WTC11 (cell line): ENCODE measurements at regions not wholly inside any gene's neighbourhood (a gene's known extent, or its start where the extent isn't known, plus 50 kb on each side); places are given as distances from the start of the nearest gene placed in this dataset.

Experiments used
- ATAC-seq: fragments of 200-7000 bp; cut with Tn5 transposase; 2 replicates; pipeline ENCODE4 v1.10.0; 2021; ENCODE audit warnings: mild to moderate bottlenecking, moderate library complexity
- CTCF ChIA-PET: fragments of 300-600 bp; sonication (Branson Sonifier 250); formaldehyde crosslinking; loops from one replicate; lab custom pipeline; 2021; ENCODE audit warnings: antibody characterized with exemption; lab: Charles Lee
- POLR2A ChIA-PET: fragments of 350-600 bp; sonication (Branson Sonifier 250); formaldehyde crosslinking; loops from one replicate; lab custom pipeline; 2021; ENCODE audit warnings: antibody characterized with exemption; lab: Charles Lee
- DNase-seq: peaks from one replicate; pipeline ENCODE4 v3.0.0; 2021; ENCODE audit warnings: low spot score
- H3K27ac Mint-ChIP-seq: 2 replicates; pipeline ENCODE4 v1.8.0; 2021; ENCODE audit warnings: mixed read lengths
- H3K27me3 Mint-ChIP-seq: 2 replicates; pipeline ENCODE4 v1.8.0; 2021; ENCODE audit warnings: low read depth, mild to moderate bottlenecking, moderate library complexity, mixed read lengths
- H3K36me3 Mint-ChIP-seq: 2 replicates; pipeline ENCODE4 v1.8.0; 2021; ENCODE audit warnings: mixed read lengths
- H3K4me1 Mint-ChIP-seq: 2 replicates; pipeline ENCODE4 v1.8.0; 2022; ENCODE audit warnings: mixed read lengths
- H3K4me3 Mint-ChIP-seq: 2 replicates; pipeline ENCODE4 v1.8.0; 2021; ENCODE audit warnings: mild to moderate bottlenecking, moderate library complexity, mixed read lengths
- H3K9me3 Mint-ChIP-seq: 2 replicates; pipeline ENCODE4 v1.8.0; 2021; ENCODE audit warnings: mixed read lengths
- CBFB ChIP-seq: sonication (generic); formaldehyde crosslinking; IDR thresholded peaks from 2 replicates; pipeline ENCODE4 v1.8.1; 2022; ENCODE audit warnings: mild to moderate bottlenecking, low read depth, missing genetic modification reagents
- FOXJ3 ChIP-seq: sonication (generic); formaldehyde crosslinking; IDR thresholded peaks from 2 replicates; pipeline ENCODE4 v1.9.0; 2021; ENCODE audit warnings: missing genetic modification reagents, mild to moderate bottlenecking, borderline replicate concordance
- FOXK1 ChIP-seq: sonication (generic); formaldehyde crosslinking; IDR thresholded peaks from 2 replicates; pipeline ENCODE4 v1.8.0; 2022; ENCODE audit warnings: mild to moderate bottlenecking, moderate library complexity, missing genetic modification reagents
- FOXP1 ChIP-seq: sonication (generic); formaldehyde crosslinking; IDR thresholded peaks from 2 replicates; pipeline ENCODE4 v1.8.0; 2022; ENCODE audit warnings: missing genetic modification reagents, mild to moderate bottlenecking, moderate library complexity, borderline replicate concordance
- GTF2I ChIP-seq: fragments of 250-450 bp; sonication (Bioruptor Pico); conservative IDR thresholded peaks from 2 replicates; pipeline ENCODE4 v1.4.0; 2021; ENCODE audit warnings: mild to moderate bottlenecking
- HMGA2 ChIP-seq: fragments of 250-450 bp; sonication (Bioruptor Pico); IDR thresholded peaks from 2 replicates; pipeline ENCODE4 v1.4.0; 2021; ENCODE audit warnings: mild to moderate bottlenecking, moderate library complexity
- KAT7 ChIP-seq: sonication (generic); formaldehyde crosslinking; IDR thresholded peaks from 2 replicates; pipeline ENCODE4 v1.8.1; 2023; ENCODE audit warnings: missing genetic modification reagents, mild to moderate bottlenecking, borderline replicate concordance
- NFE2L1 ChIP-seq: sonication (generic); formaldehyde crosslinking; IDR thresholded peaks from 2 replicates; pipeline ENCODE4 v1.8.1; 2023; ENCODE audit warnings: missing genetic modification reagents
- NFYB ChIP-seq: sonication (generic); formaldehyde crosslinking; conservative IDR thresholded peaks from 2 replicates; pipeline ENCODE4 v1.8.0; 2022; ENCODE audit warnings: low read depth, missing genetic modification reagents
- RORB ChIP-seq: fragments of 250-450 bp; sonication (Bioruptor Pico); IDR thresholded peaks from 2 replicates; pipeline ENCODE4 v1.9.0; 2021; ENCODE audit warnings: mild to moderate bottlenecking
- SMAD3 ChIP-seq: sonication (generic); formaldehyde crosslinking; IDR thresholded peaks from 2 replicates; pipeline ENCODE4 v1.8.0; 2022; ENCODE audit warnings: missing genetic modification reagents, mild to moderate bottlenecking, borderline replicate concordance
- SMAD4 ChIP-seq: sonication (generic); formaldehyde crosslinking; IDR thresholded peaks from 2 replicates; pipeline ENCODE4 v1.8.0; 2022; ENCODE audit warnings: mild to moderate bottlenecking, missing genetic modification reagents
- TEAD1 ChIP-seq: sonication (generic); formaldehyde crosslinking; IDR thresholded peaks from 2 replicates; pipeline ENCODE4 v1.8.0; 2022; ENCODE audit warnings: mild to moderate bottlenecking, missing genetic modification reagents
- TEAD4 ChIP-seq: sonication (generic); formaldehyde crosslinking; IDR thresholded peaks from 2 replicates; pipeline ENCODE4 v1.8.0; 2022; ENCODE audit warnings: mild to moderate bottlenecking, missing genetic modification reagents
- TP53 ChIP-seq: sonication (generic); formaldehyde crosslinking; IDR thresholded peaks from 2 replicates; pipeline ENCODE4 v1.8.1; 2023; ENCODE audit warnings: mild to moderate bottlenecking, missing genetic modification reagents
- ZNF121 ChIP-seq: sonication (generic); formaldehyde crosslinking; IDR thresholded peaks from 2 replicates; pipeline ENCODE4 v1.8.0; 2023; ENCODE audit warnings: missing genetic modification reagents
- ZNF138 ChIP-seq: sonication (generic); formaldehyde crosslinking; conservative IDR thresholded peaks from 2 replicates; pipeline ENCODE4 v1.8.1; 2022; ENCODE audit warnings: mild to moderate bottlenecking, moderate library complexity, missing genetic modification reagents
- ZNF219 ChIP-seq: sonication (generic); formaldehyde crosslinking; IDR thresholded peaks from 2 replicates; pipeline ENCODE4 v1.8.0; 2023; ENCODE audit warnings: missing genetic modification reagents, mild to moderate bottlenecking, borderline replicate concordance
- ZNF263 ChIP-seq: sonication (generic); formaldehyde crosslinking; IDR thresholded peaks from 2 replicates; pipeline ENCODE4 v1.8.1; 2022; ENCODE audit warnings: low read depth, mild to moderate bottlenecking, moderate library complexity, missing genetic modification reagents
- ZNF396 ChIP-seq: fragments of 250-450 bp; sonication (Bioruptor Pico); IDR thresholded peaks from 2 replicates; pipeline ENCODE4 v1.8.0; 2021; ENCODE audit warnings: mild to moderate bottlenecking, moderate library complexity, borderline replicate concordance
- TF ChIP-seq, protein P1 (sequence below): sonication (generic); formaldehyde crosslinking; IDR thresholded peaks from 2 replicates; pipeline ENCODE4 v1.8.1; 2023; ENCODE audit warnings: mild to moderate bottlenecking, missing genetic modification reagents, moderate library complexity
- TF ChIP-seq, protein P2 (sequence below): sonication (generic); formaldehyde crosslinking; IDR thresholded peaks from 2 replicates; pipeline ENCODE4 v1.8.0; 2022; ENCODE audit warnings: mild to moderate bottlenecking, missing genetic modification reagents
- TF ChIP-seq, protein P3 (sequence below): sonication (generic); formaldehyde crosslinking; IDR thresholded peaks from 2 replicates; pipeline ENCODE4 v1.8.0; 2023; ENCODE audit warnings: mild to moderate bottlenecking, missing genetic modification reagents
- TF ChIP-seq, protein P4 (sequence below): sonication (generic); formaldehyde crosslinking; IDR thresholded peaks from 2 replicates; pipeline ENCODE4 v1.8.1; 2023; ENCODE audit warnings: mild to moderate bottlenecking, moderate library complexity, missing genetic modification reagents

DNA sequence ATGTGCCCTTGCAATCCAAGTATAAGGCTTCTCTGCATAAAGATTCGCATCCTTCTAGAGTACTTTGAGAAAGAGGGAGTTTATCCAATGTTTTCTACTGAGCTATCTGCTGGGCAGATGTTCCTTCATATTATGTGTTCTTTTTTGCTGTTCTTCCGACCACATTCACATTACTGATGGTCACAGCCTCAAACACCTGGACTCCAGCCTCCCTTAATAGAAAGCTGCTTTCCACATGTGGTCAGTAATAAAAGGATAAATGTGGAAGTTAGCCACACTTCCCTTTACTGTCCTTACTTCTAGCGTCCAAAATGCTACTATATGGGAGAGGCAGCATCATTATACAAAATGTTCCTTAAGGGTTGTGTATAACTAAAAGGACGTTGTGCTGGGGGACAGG lies 116.9 kb downstream of the CD47 start (continued):
- no peak for TF ChIP-seq GTF2I (CRISPR knock-in tag)
- TF ChIP-seq ZNF219 (CRISPR knock-in tag) = no peak
- no peak for TF ChIP-seq FOXP1 (CRISPR knock-in tag)
- TF ChIP-seq ZNF263 (CRISPR knock-in tag) = no peak

DNA sequence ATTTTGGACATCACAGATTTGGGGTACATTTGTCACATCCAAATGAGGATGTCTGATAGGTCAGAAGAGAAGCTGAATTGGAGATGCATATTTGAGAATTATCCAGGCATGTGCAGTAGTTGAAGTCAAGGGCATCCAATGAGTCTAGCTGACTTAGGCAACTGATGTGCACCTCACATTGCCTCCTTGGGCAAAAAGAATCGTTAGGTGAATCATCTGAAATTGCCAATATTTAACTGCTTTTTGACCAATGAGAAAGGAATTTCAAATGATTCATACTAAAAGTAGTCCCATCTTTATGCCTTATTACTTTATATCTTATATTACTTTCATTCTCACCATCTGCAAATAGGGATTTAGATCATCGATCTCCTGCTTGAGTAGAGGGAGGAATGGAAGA lies 117.7 kb downstream of the CD47 start:
- TF ChIP-seq NFE2L1 (CRISPR knock-in tag) (no peak), TEAD1 (no peak), SMAD4 (CRISPR knock-in tag) (no peak), CBFB (CRISPR knock-in tag) (no peak), ZNF396 (CRISPR knock-in tag) (no peak), TEAD4 (CRISPR knock-in tag) (no peak), ZNF138 (no peak), RORB (no peak), SMAD3 (CRISPR knock-in tag) (no peak), HMGA2 (no peak), KAT7 (CRISPR knock-in tag) (no peak), FOXJ3 (CRISPR knock-in tag) (no peak), ZNF121 (CRISPR knock-in tag) (no peak), NFYB (no peak), FOXK1 (CRISPR knock-in tag) (no peak), TP53 (no peak)
- TF ChIP-seq, protein P1, sequence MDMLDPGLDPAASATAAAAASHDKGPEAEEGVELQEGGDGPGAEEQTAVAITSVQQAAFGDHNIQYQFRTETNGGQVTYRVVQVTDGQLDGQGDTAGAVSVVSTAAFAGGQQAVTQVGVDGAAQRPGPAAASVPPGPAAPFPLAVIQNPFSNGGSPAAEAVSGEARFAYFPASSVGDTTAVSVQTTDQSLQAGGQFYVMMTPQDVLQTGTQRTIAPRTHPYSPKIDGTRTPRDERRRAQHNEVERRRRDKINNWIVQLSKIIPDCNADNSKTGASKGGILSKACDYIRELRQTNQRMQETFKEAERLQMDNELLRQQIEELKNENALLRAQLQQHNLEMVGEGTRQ (CRISPR knock-in tag) = no peak
- TF ChIP-seq, protein P2, sequence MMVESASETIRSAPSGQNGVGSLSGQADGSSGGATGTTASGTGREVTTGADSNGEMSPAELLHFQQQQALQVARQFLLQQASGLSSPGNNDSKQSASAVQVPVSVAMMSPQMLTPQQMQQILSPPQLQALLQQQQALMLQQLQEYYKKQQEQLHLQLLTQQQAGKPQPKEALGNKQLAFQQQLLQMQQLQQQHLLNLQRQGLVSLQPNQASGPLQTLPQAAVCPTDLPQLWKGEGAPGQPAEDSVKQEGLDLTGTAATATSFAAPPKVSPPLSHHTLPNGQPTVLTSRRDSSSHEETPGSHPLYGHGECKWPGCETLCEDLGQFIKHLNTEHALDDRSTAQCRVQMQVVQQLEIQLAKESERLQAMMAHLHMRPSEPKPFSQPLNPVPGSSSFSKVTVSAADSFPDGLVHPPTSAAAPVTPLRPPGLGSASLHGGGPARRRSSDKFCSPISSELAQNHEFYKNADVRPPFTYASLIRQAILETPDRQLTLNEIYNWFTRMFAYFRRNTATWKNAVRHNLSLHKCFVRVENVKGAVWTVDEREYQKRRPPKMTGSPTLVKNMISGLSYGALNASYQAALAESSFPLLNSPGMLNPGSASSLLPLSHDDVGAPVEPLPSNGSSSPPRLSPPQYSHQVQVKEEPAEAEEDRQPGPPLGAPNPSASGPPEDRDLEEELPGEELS (CRISPR knock-in tag) = no peak
- TF ChIP-seq, protein P3, sequence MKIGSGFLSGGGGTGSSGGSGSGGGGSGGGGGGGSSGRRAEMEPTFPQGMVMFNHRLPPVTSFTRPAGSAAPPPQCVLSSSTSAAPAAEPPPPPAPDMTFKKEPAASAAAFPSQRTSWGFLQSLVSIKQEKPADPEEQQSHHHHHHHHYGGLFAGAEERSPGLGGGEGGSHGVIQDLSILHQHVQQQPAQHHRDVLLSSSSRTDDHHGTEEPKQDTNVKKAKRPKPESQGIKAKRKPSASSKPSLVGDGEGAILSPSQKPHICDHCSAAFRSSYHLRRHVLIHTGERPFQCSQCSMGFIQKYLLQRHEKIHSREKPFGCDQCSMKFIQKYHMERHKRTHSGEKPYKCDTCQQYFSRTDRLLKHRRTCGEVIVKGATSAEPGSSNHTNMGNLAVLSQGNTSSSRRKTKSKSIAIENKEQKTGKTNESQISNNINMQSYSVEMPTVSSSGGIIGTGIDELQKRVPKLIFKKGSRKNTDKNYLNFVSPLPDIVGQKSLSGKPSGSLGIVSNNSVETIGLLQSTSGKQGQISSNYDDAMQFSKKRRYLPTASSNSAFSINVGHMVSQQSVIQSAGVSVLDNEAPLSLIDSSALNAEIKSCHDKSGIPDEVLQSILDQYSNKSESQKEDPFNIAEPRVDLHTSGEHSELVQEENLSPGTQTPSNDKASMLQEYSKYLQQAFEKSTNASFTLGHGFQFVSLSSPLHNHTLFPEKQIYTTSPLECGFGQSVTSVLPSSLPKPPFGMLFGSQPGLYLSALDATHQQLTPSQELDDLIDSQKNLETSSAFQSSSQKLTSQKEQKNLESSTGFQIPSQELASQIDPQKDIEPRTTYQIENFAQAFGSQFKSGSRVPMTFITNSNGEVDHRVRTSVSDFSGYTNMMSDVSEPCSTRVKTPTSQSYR (CRISPR knock-in tag) = no peak
- TF ChIP-seq, protein P4, sequence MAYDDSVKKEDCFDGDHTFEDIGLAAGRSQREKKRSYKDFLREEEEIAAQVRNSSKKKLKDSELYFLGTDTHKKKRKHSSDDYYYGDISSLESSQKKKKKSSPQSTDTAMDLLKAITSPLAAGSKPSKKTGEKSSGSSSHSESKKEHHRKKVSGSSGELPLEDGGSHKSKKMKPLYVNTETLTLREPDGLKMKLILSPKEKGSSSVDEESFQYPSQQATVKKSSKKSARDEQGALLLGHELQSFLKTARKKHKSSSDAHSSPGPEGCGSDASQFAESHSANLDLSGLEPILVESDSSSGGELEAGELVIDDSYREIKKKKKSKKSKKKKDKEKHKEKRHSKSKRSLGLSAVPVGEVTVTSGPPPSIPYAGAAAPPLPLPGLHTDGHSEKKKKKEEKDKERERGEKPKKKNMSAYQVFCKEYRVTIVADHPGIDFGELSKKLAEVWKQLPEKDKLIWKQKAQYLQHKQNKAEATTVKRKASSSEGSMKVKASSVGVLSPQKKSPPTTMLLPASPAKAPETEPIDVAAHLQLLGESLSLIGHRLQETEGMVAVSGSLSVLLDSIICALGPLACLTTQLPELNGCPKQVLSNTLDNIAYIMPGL (CRISPR knock-in tag) = no peak
- H3K36me3 Mint-ChIP-seq = no peaks in the 10 kb centered on the region

More for the DNA sequence above, 117.7 kb downstream of the CD47 start:
- Mint-ChIP-seq H3K27me3 (no peaks in the 10 kb centered on the region), H3K27ac (no peak overlapping the region), H3K9me3 (no peaks in the 10 kb centered on the region), H3K4me3 (no peak overlapping the region), H3K4me1 (peaks cover 5% of the 10 kb centered on the region)
- no peak for DNase-seq
- CTCF ChIA-PET = interaction anchor here (1.1 to 1.4 kb wide), 2 partner anchors 45 to 88 kb away, joined by 4 read pairs; no protein-coding TSS in a partner anchor
- POLR2A ChIA-PET = no interaction called here
- ATAC-seq = no peak
